GM19043 (cell line): ENCODE measurements at regions not wholly inside any gene's neighbourhood (a gene's known extent, or its start where the extent isn't known, plus 50 kb on each side); places are given as distances from the start of the nearest gene placed in this dataset.

ENCODE experiments used
- ATAC-seq: cut with Tn5 transposase; IDR thresholded peaks from one replicate; pipeline ENCODE4 v1.9.1; 2021; ENCODE audit warnings: low read depth; ENCODE audit not compliant: unreplicated experiment

- no peak for ATAC-seq
These were observed 204.2 kb upstream of the ISX start for GRCh38 chr22:34861787-34862186.

DNA sequence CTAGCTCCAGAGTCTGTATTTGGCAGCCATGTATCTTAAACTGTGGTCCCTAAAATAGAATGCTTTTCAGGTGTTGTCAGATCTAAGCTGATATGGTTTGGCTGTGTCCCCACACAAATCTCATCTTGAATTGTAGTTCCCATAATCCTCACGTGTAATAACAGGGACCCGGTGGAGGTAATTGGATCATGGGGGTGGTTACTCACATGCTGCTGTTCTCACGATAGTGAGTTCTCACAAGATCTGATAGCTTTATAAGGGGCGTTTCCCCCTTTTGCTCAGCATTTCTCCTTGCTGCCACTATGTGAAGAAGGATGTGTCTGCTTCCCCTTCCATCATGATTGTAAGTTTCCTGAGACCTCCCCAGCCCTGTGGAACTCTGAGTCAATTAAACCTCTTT lies 199.9 kb upstream of the ISX start:
- no peak for ATAC-seq

- no peak for ATAC-seq
These were observed 199.3 kb upstream of the ISX start for GRCh38 chr22:34866495-34867131.

DNA sequence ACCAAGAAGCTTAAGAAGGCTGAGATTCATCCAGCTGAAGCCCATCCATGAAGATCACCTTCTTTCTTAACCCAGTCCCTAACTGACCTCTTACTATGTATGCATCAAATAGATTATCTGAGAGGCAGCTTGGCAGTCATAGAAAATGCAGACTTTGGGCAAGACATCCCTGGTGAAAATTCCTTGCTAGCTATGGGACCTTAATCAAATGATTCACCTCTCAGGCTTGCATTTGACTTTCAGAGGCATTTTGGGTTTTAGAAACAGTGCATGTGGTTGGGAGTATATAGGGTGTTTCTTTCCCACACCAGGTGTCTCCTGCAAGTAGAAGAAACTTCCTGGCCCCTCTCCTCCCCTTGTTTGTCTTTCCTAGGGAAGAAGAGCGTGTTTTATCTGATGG lies 188.5 kb upstream of the ISX start:
- no peak for ATAC-seq

DNA sequence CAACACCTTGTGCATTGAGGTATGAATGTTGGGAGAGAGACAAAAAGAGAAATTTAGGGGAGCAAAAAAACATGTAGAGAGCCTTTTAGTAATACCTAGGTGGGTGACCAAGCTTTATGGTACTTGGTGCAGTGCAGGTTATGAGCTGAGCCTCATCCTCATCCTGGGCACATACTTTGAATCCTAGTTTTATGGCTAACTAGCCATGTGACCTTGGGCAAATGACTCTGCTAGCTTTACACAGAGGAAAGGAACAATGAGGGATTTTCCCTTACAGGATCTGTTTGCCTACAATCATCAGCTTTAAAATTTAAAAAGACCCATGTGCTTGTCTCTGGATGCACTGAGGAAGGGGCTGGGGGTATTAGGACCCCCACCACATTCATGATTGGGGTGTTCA lies 187.8 kb upstream of the ISX start:
- no peak for ATAC-seq

- ATAC-seq: no peak
These were observed 187.0 kb upstream of the ISX start for GRCh38 chr22:34879001-34879400.

DNA sequence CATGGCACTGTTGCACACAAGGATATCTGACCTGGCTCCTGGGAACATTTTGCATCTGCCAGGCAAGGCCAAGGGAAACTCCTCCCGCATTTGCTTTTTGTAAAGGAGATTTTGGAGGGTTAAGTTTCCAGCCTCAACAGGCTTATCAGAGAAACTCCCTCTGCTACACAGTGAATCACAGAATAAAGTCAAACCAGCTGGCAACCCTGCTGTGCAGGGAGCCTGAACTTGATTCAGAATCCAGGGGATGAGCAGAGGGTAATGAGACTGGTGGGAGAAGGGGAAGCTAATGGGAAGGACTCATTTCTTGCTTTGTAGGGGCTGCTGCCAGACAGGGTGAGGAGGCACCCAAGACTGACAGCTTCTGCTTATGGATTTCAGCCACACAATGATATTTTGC lies 185.3 kb upstream of the ISX start:
- no peak for ATAC-seq

- no peak for ATAC-seq
These were observed 184.5 kb upstream of the ISX start for GRCh38 chr22:34881453-34881852.

DNA sequence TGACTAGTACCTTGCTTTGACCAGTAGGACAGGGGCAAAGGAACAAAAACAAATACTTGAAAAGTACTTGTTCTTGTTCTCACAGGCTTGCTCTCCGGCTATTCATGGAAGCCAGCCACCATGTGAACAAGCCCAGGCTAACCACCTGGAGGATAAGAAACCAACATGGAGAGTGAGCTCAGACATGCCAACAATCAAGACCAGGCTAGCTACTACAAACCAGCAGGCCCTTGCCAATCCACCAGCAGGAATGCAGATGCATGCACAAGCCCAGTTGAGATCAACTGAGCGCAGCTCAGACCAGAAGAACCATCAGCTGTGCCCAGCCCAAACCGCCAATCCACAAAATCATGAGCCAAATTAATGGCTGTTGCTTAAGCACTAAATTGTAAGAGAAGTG lies 180.1 kb upstream of the ISX start:
- no peak for ATAC-seq

DNA sequence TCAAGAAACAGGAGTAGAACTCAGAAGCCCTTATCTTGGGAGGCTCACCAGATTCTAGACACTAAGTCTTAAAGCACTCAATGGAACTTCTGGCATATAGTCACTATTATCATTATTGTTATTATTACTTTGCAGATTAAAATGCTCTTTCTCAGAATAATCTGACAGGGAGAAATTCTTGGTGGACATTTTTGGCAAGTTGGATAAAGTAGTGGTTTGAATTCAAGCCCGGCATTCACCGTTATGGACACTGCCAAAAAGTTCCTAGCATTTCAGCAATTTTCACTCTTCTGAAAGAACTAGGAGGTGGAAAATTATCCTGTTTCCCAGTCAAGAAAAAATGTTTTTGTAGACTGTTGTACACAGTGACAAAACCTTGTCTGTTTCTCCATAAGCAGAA lies 179.6 kb upstream of the ISX start:
- ATAC-seq: no peak

GRCh38 chr22:34886812-34887211 lies 179.1 kb upstream of the ISX start:
- no peak for ATAC-seq

DNA sequence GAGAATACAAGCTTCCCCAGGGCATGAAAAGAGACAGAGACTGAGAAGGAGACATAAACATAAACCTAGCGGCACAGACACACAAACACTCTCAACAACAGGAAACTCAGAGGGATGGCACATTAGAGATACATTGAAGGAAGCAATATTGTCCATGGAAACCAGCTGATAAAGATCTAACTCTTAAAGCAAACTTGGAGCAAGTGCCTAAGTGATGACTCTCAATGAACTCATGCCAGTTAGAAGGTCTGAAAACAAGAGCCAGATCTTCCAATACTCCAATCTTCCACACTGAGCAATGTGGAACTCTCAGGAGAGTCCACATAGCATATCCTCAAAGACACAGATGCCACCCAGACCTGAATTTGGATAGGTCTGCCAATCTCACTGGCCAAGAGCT lies 168.8 kb upstream of the ISX start:
- no peak for ATAC-seq

- ATAC-seq: no peak
These were observed 163.6 kb upstream of the ISX start for GRCh38 chr22:34902335-34902734.

DNA sequence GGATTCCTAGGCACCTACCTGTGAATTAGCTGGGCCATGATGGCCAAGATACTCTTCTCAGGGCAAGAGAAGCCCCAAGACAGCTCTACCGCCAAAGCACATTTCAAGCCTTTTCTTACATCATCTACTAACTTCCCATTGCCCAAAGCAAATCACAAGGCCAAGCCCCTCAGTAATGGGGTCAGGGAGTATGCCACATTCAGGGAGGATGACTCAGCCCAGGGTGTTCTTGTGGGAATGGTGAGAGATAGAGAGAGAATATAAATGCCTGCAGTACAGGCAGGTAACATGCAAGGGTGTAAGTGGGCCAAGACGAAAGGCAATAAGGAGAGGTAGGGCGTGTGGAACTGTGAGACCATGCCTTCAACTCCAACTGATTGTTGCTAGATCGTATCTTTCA lies 162.5 kb upstream of the ISX start:
- no peak for ATAC-seq

- ATAC-seq: no peak
These were observed 161.5 kb upstream of the ISX start for GRCh38 chr22:34904486-34904885.

GRCh38 chr22:34913826-34914225 lies 152.1 kb upstream of the ISX start:
- ATAC-seq: no peak

- no peak for ATAC-seq
These were observed 151.1 kb upstream of the ISX start for GRCh38 chr22:34914846-34915245.

GRCh38 chr22:34917239-34917638 lies 148.7 kb upstream of the ISX start:
- no peak for ATAC-seq

- no peak for ATAC-seq
These were observed 134.9 kb upstream of the ISX start for GRCh38 chr22:34931026-34931425.

DNA sequence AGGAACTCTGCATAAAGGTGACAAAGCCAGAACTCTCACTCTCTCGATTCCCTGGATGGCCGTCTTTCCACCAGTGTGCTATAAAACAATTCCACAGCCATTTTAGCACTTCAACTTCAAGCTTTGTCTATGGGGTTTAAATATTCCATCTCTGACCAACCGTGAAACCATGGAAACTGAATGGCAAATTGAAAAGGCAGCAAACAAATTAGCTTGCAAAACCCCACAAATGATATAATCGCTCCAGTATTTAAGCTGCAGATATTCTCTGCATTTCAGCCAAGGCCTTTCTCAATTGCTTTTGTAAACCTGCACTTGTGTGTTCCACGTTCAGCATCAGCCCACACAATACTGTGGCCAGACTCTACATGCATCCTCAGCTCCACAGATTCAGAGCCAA lies 131.7 kb upstream of the ISX start:
- ATAC-seq: no peak

GRCh38 chr22:34943830-34944229 lies 122.1 kb upstream of the ISX start:
- ATAC-seq: no peak

- no peak for ATAC-seq
These were observed 119.5 kb upstream of the ISX start for GRCh38 chr22:34946339-34946985.

- no peak for ATAC-seq
These were observed 115.5 kb upstream of the ISX start for GRCh38 chr22:34950489-34950888.
